Coronary artery (tissue), 2 donors: ENCODE measurements at regions not wholly inside any gene's neighbourhood (a gene's known extent, or its start where the extent isn't known, plus 50 kb on each side); places are given as distances from the start of the nearest gene placed in this dataset.

ENCODE experiments used
- DNase-seq: peaks from one replicate; pipeline ENCODE4 v3.0.0-alpha.2; 2017; ENCODE audit warnings: low spot score
- H3K27ac ChIP-seq, 2 donors: fragments of 200-600 bp; sonication (generic); one replicate each; pipeline ENCODE4 v1.5.1; 2016 to 2019
- H3K4me3 ChIP-seq: fragments of 200-600 bp; sonication (generic); 2 replicates; pipeline ENCODE4 v1.5.1; 2016; ENCODE audit warnings: mild to moderate bottlenecking, moderate library complexity
- CTCF ChIP-seq: fragments of 200-600 bp; sonication (generic); IDR thresholded peaks from one replicate; pipeline ENCODE4 v1.5.1; 2019; ENCODE audit warnings: antibody characterized with exemption

- Histone ChIP-seq H3K27ac (no peak overlapping the region), H3K4me3 (no peak overlapping the region)
- DNase-seq = no peak
- TF ChIP-seq CTCF = no peak
Measured at GRCh38 chr6:54613596-54613995, 233.0 kb upstream of the FAM83B start.

GRCh38 chr6:54614499-54615195 lies 231.9 kb upstream of the FAM83B start:
- H3K27ac ChIP-seq = no peak overlapping the region
- no peak for DNase-seq
- H3K4me3 ChIP-seq = no peak overlapping the region
- TF ChIP-seq CTCF = no peak

DNA sequence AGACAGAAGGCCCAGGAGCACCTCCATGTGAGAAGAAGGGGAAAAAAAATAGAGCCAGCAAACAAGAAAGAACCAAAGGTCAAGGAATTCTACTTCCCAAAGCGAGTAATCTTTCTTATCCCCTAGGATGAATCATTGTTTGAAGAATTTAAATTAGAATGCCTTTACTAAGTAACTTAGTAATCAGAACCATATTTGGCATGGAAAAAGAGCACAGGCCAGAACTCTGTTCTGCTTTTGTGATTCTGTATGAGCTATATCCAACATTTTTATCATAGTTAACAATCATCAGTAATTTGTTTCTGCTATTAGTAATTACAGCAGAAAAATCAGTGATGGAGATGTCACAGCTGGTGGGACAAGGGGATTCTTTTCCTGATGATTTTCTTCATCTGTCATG lies 228.8 kb upstream of the FAM83B start:
- H3K4me3 ChIP-seq = no peak overlapping the region
- TF ChIP-seq CTCF = no peak
- DNase-seq = no peak
- H3K27ac ChIP-seq = peak overlapping the region in 1 of 2 donors; percentile 33

GRCh38 chr6:54618572-54618971 lies 228.0 kb upstream of the FAM83B start:
- Histone ChIP-seq H3K27ac (peak overlapping the region in 1 of 2 donors; percentile 33), H3K4me3 (no peak overlapping the region)
- DNase-seq = no peak
- no peak for TF ChIP-seq CTCF

DNA sequence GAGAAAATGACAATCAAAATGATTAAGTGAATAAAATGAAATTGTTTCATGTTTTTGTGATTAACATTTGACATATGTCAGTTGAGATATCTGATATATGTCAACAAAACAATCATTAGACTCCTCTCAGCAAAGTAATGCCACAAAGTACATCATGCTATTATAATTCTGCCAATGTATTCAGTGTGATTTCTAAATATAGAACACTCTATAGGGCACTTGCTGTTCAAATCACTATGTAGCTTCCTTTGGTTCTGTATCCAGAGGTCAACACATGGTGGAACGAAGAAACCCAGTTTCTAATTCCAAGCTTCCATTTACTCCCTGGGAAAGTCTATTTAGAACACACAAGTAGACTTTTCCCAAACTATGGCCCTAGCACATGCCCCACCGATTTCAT lies 227.5 kb upstream of the FAM83B start:
- no peak for TF ChIP-seq CTCF
- Histone ChIP-seq H3K27ac (no peak overlapping the region), H3K4me3 (no peak overlapping the region)
- no peak for DNase-seq

DNA sequence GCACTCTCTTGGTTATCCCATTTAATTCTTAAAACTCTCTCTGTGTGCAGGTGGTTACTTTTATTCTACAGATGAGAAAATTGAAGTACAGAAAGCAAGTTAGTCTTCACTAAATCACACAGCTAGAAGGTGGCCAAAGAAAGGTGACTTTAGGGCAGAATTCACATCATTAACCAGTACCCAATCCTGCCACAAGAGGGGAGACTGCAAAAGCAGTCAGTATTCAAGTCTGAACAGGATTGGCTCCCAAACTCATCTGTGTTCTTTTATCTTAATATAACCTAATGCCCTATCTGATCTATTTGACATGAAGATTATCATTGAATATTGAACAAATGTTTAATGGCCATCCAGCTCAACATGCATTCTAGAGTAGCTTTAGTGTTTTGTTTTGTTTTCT lies 225.3 kb upstream of the FAM83B start:
- Histone ChIP-seq H3K27ac (no peak overlapping the region), H3K4me3 (no peak overlapping the region)
- TF ChIP-seq CTCF = no peak
- DNase-seq = no peak

DNA sequence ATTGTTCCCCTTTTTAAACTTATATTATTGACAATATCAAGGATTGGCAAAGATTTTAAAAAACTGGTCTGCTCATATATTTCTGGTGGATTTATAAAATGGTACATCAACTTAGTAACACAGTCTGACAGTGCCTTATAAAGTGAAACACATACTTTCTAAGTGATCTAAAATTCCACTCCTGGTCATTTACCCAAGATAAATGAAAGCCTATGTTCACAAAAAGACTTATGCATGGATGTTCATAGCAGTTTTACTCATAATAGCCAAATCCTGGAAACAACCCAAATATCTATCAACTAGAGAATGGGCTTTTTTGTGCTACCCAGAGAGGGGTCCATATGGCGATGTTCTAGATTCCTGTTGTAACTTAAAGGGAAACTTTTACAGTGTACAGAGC lies 222.4 kb upstream of the FAM83B start:
- Histone ChIP-seq H3K4me3 (no peak overlapping the region), H3K27ac (no peak overlapping the region)

More for the DNA sequence above, 222.4 kb upstream of the FAM83B start:
- DNase-seq = no peak
- TF ChIP-seq CTCF = no peak
